ENCODE measurements at regions not wholly inside any gene's neighbourhood (a gene's known extent, or its start where the extent isn't known, plus 50 kb on each side); places are given as distances from the start of the nearest gene placed in this dataset.

- H3K9ac ChIP-seq (ENCODE audit: extremely low read depth, low read length, poor library complexity, severe bottlenecking), result no peak overlapping the region
- Mint-ChIP-seq H3K27me3 (ENCODE audit: insufficient read depth) (no peaks in the 10 kb centered on the region), H3K4me3 (no peak overlapping the region), H3K9me3 (no peaks in the 10 kb centered on the region), H3K36me3 (ENCODE audit: low read depth) (no peaks in the 10 kb centered on the region), H3K4me1 (no peaks in the 10 kb centered on the region), H3K27ac (no peak overlapping the region)
- 91% methylated on average over 2 of the region's 3 CpGs; no CpG with 5 or more reads in 1 of the 2 experiments for WGBS, 2 experiments (ENCODE audit: insufficient coverage in 1 of 2, insufficient read length in 1 of 2)
- H3K27ac ChIP-seq (ENCODE audit: low read depth, low read length), result no peak overlapping the region
- H3K27me3 ChIP-seq (ENCODE audit: control insufficient read depth, insufficient read depth, low read length, poor library complexity, severe bottlenecking), result no peaks in the 10 kb centered on the region
- no peak overlapping the region for H3K4me3 ChIP-seq (ENCODE audit: low read length)
- no peaks in the 10 kb centered on the region for H3K36me3 ChIP-seq (ENCODE audit: control insufficient read depth, insufficient read depth, low read length)
- no peaks in the 10 kb centered on the region for H3K4me1 ChIP-seq (ENCODE audit: control insufficient read depth, insufficient read depth, low read length)
- TF ChIP-seq, protein P1, sequence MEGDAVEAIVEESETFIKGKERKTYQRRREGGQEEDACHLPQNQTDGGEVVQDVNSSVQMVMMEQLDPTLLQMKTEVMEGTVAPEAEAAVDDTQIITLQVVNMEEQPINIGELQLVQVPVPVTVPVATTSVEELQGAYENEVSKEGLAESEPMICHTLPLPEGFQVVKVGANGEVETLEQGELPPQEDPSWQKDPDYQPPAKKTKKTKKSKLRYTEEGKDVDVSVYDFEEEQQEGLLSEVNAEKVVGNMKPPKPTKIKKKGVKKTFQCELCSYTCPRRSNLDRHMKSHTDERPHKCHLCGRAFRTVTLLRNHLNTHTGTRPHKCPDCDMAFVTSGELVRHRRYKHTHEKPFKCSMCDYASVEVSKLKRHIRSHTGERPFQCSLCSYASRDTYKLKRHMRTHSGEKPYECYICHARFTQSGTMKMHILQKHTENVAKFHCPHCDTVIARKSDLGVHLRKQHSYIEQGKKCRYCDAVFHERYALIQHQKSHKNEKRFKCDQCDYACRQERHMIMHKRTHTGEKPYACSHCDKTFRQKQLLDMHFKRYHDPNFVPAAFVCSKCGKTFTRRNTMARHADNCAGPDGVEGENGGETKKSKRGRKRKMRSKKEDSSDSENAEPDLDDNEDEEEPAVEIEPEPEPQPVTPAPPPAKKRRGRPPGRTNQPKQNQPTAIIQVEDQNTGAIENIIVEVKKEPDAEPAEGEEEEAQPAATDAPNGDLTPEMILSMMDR (conservative IDR thresholded peaks at IDR 0.05), result no peak
- no peaks in the 10 kb centered on the region for H3K9me3 ChIP-seq (ENCODE audit: control insufficient read depth, low read length)
- DNase-seq, result no peak
Observed at GRCh38 chr5:17995997-17996396, 361.7 kb downstream of the TAF11L14 start.

DNA sequence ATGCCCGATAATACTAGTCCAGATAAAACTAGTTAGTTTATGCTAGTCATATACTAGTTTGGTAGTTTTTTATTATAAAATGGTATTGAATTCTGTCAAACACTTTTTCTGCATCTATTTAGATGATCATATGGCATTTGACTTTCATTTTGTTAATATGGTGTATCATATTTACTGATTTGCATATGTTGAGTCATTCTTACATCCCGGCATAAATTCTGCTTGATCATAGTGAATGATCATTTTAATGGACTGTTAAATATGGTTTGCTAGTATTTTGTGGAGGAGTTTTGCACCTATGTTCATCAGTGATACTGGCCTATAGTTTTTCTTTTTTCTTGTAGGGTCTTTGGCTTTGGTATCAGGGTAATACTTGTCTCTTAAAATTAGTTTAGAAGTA, 365.6 kb downstream of the TAF11L14 start:
- no peaks in the 10 kb centered on the region for H3K9me3 ChIP-seq (ENCODE audit: control insufficient read depth, low read length)
- 94% methylated on average over 2 of the region's 2 CpGs; no CpG with 5 or more reads in 1 of the 2 experiments for WGBS, 2 experiments (ENCODE audit: insufficient coverage in 1 of 2, insufficient read length in 1 of 2)
- H3K4me3 ChIP-seq (ENCODE audit: low read length), result no peak overlapping the region
- no peak for DNase-seq
- Mint-ChIP-seq H3K9me3 (no peaks in the 10 kb centered on the region), H3K4me1 (no peaks in the 10 kb centered on the region), H3K36me3 (ENCODE audit: low read depth) (no peaks in the 10 kb centered on the region), H3K27me3 (ENCODE audit: insufficient read depth) (no peaks in the 10 kb centered on the region), H3K4me3 (no peak overlapping the region), H3K27ac (no peak overlapping the region)
- H3K36me3 ChIP-seq (ENCODE audit: control insufficient read depth, insufficient read depth, low read length), result no peaks in the 10 kb centered on the region
- no peak overlapping the region for H3K9ac ChIP-seq (ENCODE audit: extremely low read depth, low read length, poor library complexity, severe bottlenecking)
- TF ChIP-seq, protein P1 (conservative IDR thresholded peaks at IDR 0.05), result no peak
- no peak overlapping the region for H3K27ac ChIP-seq (ENCODE audit: low read depth, low read length)
- H3K4me1 ChIP-seq (ENCODE audit: control insufficient read depth, insufficient read depth, low read length), result no peaks in the 10 kb centered on the region
- no peaks in the 10 kb centered on the region for H3K27me3 ChIP-seq (ENCODE audit: control insufficient read depth, insufficient read depth, low read length, poor library complexity, severe bottlenecking)

DNA sequence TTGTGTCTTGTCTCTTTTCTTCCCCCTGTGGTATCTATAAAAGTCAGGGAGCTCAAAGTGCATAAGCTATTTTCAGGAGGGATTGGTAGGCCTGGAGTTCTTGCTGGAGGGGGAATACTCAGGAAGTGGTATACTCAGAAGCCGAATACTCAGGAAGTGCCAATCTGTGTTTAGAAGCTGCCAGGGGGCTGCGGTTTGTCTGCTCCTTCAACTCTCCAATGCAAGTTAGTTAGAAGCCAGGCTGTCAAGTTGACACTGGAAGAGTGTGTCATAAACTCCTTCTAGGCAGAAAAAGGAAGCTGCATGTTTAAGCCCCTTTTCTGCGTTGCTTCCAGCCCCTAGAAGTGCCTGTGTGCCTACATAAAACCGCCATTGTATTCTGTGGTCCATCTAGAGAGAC, 366.5 kb downstream of the TAF11L14 start:
- WGBS, 2 experiments (ENCODE audit: insufficient coverage in 1 of 2, insufficient read length in 1 of 2), result 84 to 93% methylated on average over 3 to 4 of the region's 4 CpGs
- H3K36me3 ChIP-seq (ENCODE audit: control insufficient read depth, insufficient read depth, low read length), result no peaks in the 10 kb centered on the region
- Mint-ChIP-seq H3K27ac (no peak overlapping the region), H3K36me3 (ENCODE audit: low read depth) (no peaks in the 10 kb centered on the region), H3K9me3 (no peaks in the 10 kb centered on the region), H3K4me1 (no peaks in the 10 kb centered on the region), H3K4me3 (no peak overlapping the region), H3K27me3 (ENCODE audit: insufficient read depth) (no peaks in the 10 kb centered on the region)
- no peaks in the 10 kb centered on the region for H3K27me3 ChIP-seq (ENCODE audit: control insufficient read depth, insufficient read depth, low read length, poor library complexity, severe bottlenecking)
- DNase-seq, result no peak
- no peak overlapping the region for H3K4me3 ChIP-seq (ENCODE audit: low read length)
- no peaks in the 10 kb centered on the region for H3K4me1 ChIP-seq (ENCODE audit: control insufficient read depth, insufficient read depth, low read length)
- TF ChIP-seq, protein P1 (conservative IDR thresholded peaks at IDR 0.05), result no peak
- H3K9me3 ChIP-seq (ENCODE audit: control insufficient read depth, low read length), result no peaks in the 10 kb centered on the region
- no peak overlapping the region for H3K9ac ChIP-seq (ENCODE audit: extremely low read depth, low read length, poor library complexity, severe bottlenecking)
- no peak overlapping the region for H3K27ac ChIP-seq (ENCODE audit: low read depth, low read length)

Data from endodermal cell (in vitro differentiated cells).